ENCODE measurements at regions not wholly inside any gene's neighbourhood (a gene's known extent, or its start where the extent isn't known, plus 50 kb on each side); places are given as distances from the start of the nearest gene placed in this dataset.
"Not testable (repeated sequence)": the region's sequence is repeated elsewhere in the genome, so short reads cannot be mapped to it uniquely, and the experiment has no call there.

DNA sequence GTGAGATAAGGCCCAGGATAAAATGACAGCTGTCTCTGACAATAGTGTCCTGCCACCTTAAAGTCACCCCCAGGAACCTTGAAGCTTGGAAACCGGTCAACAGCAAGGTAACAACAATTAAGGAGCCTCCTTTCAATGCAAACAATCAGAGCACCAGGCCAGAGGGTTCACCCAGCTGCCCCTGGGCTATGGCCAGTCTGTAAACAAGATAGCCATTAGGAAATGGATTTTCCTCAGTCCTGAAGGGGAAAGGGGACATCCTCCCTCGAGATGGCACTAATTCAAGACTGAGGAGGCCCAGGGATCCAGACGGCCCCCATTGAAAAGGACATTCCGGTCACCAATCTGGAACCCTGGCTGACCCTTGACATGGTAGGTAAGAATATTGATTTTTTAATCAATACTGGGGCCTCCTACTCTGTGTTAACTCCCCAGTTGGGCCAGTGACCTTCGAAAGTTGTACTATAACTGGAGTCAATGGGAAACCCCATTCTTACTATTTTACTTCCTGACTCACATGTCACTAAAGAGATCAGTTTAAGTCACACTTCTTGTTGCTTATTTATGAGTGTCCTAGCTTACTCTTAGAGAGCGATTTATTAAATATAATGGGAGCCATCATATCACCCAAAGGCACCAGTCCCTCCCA lies 61.7 kb upstream of the CT45A1 start:
- CTCF ChIA-PET, result no interaction called here
- TF ChIP-seq, protein P1, sequence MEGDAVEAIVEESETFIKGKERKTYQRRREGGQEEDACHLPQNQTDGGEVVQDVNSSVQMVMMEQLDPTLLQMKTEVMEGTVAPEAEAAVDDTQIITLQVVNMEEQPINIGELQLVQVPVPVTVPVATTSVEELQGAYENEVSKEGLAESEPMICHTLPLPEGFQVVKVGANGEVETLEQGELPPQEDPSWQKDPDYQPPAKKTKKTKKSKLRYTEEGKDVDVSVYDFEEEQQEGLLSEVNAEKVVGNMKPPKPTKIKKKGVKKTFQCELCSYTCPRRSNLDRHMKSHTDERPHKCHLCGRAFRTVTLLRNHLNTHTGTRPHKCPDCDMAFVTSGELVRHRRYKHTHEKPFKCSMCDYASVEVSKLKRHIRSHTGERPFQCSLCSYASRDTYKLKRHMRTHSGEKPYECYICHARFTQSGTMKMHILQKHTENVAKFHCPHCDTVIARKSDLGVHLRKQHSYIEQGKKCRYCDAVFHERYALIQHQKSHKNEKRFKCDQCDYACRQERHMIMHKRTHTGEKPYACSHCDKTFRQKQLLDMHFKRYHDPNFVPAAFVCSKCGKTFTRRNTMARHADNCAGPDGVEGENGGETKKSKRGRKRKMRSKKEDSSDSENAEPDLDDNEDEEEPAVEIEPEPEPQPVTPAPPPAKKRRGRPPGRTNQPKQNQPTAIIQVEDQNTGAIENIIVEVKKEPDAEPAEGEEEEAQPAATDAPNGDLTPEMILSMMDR (IDR thresholded peaks at IDR 0.05; ENCODE audit: control extremely low read depth, extremely low read depth, low read depth, missing control alignments), result no peak
- DNase-seq (ENCODE audit: extremely low spot score), result no peak
- POLR2A ChIA-PET, result no interaction called here

DNA sequence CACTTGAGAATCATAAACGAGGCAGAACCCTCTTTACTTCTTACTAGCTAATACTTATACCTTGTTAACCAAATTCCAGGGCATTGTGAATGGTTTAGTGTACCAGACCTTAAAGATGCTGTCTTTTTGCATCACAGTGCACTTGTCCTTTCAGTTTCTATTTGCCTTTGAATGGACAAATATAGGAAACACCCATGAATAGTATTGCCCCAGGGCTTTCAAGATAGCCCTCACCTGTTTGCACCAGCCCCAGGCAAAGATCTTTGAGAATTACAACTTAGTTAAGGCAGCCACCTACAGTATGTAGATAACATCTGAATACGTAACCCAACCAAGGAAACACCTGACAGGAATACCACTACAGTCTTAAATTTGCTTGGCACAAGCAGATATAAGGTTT lies 60.8 kb upstream of the CT45A1 start:
- DNase-seq (ENCODE audit: extremely low spot score), result no peak
- TF ChIP-seq, protein P1 (IDR thresholded peaks at IDR 0.05; ENCODE audit: control extremely low read depth, extremely low read depth, low read depth, missing control alignments), result no peak
- ChIA-PET CTCF (no interaction called here), POLR2A (no interaction called here)

DNA sequence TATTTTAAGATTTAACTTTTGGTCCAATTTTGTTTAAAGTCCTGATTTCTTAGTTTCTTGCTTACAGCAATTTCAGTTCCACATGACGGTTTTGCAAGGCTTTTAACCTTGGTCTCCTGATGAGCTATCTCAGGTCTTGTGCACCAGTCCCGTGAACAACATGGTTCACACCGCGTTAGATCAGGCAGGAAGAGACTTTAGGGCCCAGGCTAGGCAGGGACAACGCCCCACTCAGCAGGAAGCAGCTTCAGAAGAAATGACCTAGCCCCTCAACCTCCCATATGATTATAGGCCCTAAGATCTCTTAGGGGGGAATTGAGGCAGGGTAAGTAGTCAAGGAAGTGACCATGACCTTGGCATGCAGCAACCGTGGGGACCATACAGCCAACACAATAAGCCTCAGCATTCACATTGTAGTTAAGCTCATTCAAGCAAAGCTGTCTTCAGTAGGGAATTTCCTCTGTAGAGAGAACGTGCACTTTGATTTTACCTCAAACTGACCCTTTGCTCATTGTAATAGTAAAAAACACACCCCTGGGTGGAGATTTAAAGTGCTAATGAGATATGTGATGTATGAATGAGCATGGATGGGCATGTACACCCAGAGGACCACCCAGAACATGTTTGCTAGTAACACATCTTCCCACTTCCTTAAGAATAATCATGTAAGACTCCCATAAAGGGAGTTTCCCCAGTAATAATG lies 55.3 kb upstream of the CT45A1 start:
- POLR2A ChIA-PET; DNase-seq (ENCODE audit: extremely low spot score): not testable (repeated sequence)
- CTCF ChIA-PET, result interaction anchor here (0.9 kb wide), 1 partner anchor 33 kb away, joined by 3 read pairs; no protein-coding TSS in a partner anchor
